GM12878 (cell line): ENCODE measurements at regions not wholly inside any gene's neighbourhood (a gene's known extent, or its start where the extent isn't known, plus 50 kb on each side); places are given as distances from the start of the nearest gene placed in this dataset.

Experiments used
- ATAC-seq: fragments of 200-7000 bp; cut with Tn5 transposase; 3 replicates; pipeline ENCODE4 v1.9.1; 2020; ENCODE audit warnings: mild to moderate bottlenecking, moderate library complexity
- BruUV-seq: library from RNA; stranded (reverse); fragments of 400-500 nt; replicated peaks from 2 replicates; lab custom pipeline; 2021; lab: Mats Ljungman, UMichigan
- CTCF ChIA-PET: fragments of 300-600 bp; sonication (Branson Sonifier 250); formaldehyde crosslinking; extraction: SDS; loops from one replicate; lab custom pipeline; 2021; ENCODE audit warnings: inconsistent platforms; lab: Yijun Ruan, JAX
- POLR2A ChIA-PET: fragments of 350-600 bp; formaldehyde crosslinking; extraction: SDS; loops from one replicate; lab custom pipeline; 2021; ENCODE audit warnings: inconsistent platforms; lab: Charles Lee
- RAD21 ChIA-PET: fragments of 300-600 bp; sonication (Branson Sonifier 250); formaldehyde crosslinking; loops from one replicate; lab custom pipeline; 2023; ENCODE audit warnings: antibody characterized with exemption; ENCODE audit not compliant: unreplicated experiment; lab: Charles Lee
- SMC1A ChIA-PET: fragments of 300-600 bp; sonication (Branson Sonifier 250); formaldehyde crosslinking; loops from one replicate; lab custom pipeline; 2023; ENCODE audit not compliant: unreplicated experiment, uncharacterized antibody; lab: Charles Lee
- DNase-seq: peaks from one replicate; pipeline ENCODE4 v3.0.0-alpha.2; 2011; ENCODE audit warnings: low read depth, low spot score
- FAIRE-seq: peaks from 3 replicates; lab custom pipeline; 2011; peaks lifted over from hg19 to GRCh38; lab: Jason Lieb, UNC
- H2AFZ ChIP-seq: 2 replicates; pipeline ENCODE4 v1.6.0; 2011; ENCODE audit warnings: low read depth, low read length, control low read depth; ENCODE audit not compliant: control insufficient read depth
- H3K27ac ChIP-seq: 2 replicates; pipeline ENCODE4 v1.5.1; 2011; ENCODE audit warnings: control low read depth; ENCODE audit not compliant: control insufficient read depth, insufficient read depth
- H3K27me3 ChIP-seq, 2 experiments: replicated peaks in 1 of 2; 2 replicates each; pipeline versions ENCODE4 v1.6.0 to v1.6.1; 2011; ENCODE audit warnings: low read length in 1 of 2; ENCODE audit not compliant: control insufficient read depth in 2 of 2, insufficient read depth in 2 of 2
- H3K36me3 ChIP-seq, 2 experiments: 2 replicates each; pipeline ENCODE4 v1.5.1; 2011; ENCODE audit warnings: low read length in 1 of 2; ENCODE audit not compliant: control insufficient read depth in 2 of 2, insufficient read depth in 2 of 2
- H3K4me1 ChIP-seq: 2 replicates; pipeline ENCODE4 v1.6.1; 2011; ENCODE audit warnings: mild to moderate bottlenecking, low read length, moderate library complexity, mixed read lengths; ENCODE audit not compliant: control insufficient read depth, insufficient read depth
- H3K4me2 ChIP-seq: 2 replicates; pipeline ENCODE4 v1.6.0; 2011; ENCODE audit warnings: control low read depth; ENCODE audit not compliant: control insufficient read depth, insufficient read depth
- H3K4me3 ChIP-seq: fragments of 200-600 bp; sonication (generic); 2 replicates; pipeline ENCODE4 v1.5.1; 2016
- H3K79me2 ChIP-seq: 2 replicates; pipeline ENCODE4 v1.6.0; 2011; ENCODE audit warnings: low read length; ENCODE audit not compliant: control insufficient read depth, insufficient read depth
- H3K9ac ChIP-seq: 2 replicates; pipeline ENCODE4 v1.8.0; 2011; ENCODE audit warnings: low read length, control low read depth, mixed read lengths; ENCODE audit not compliant: control insufficient read depth, insufficient read depth
- H3K9me3 ChIP-seq: replicated peaks from 3 replicates; pipeline ENCODE4 v1.5.1; 2011; ENCODE audit warnings: mild to moderate bottlenecking, low read length; ENCODE audit not compliant: control insufficient read depth, insufficient read depth
- H4K20me1 ChIP-seq: 2 replicates; pipeline ENCODE4 v1.6.0; 2011; ENCODE audit not compliant: control insufficient read depth, insufficient read depth
- BACH1 ChIP-seq: fragments of 450-650 bp; IDR thresholded peaks from 2 replicates; pipeline ENCODE4 v1.6.1; 2017; ENCODE audit warnings: mild to moderate bottlenecking, borderline replicate concordance
- EZH2 ChIP-seq: IDR thresholded peaks from 2 replicates; pipeline ENCODE4 v1.6.1; 2012; ENCODE audit warnings: low read depth, mild to moderate bottlenecking, control low read depth, inconsistent platforms, low read length, borderline replicate concordance; ENCODE audit not compliant: control insufficient read depth
- STAT3 ChIP-seq: IDR thresholded peaks from 2 replicates; pipeline ENCODE4 v1.6.1; 2011; ENCODE audit warnings: low read depth, low read length, improper control_type of control experiment
- WGBS: methylation state at CpG from one replicate; pipeline ENCODE4 v1.1.6; 2016; ENCODE audit warnings: low lambda C conversion rate; ENCODE audit not compliant: insufficient replicate concordance, insufficient coverage; ENCODE audit errors: missing lambda C conversion rate; 5-methylcytosine and 5-hydroxymethylcytosine counted together
- in situ Hi-C: fragments of 300-500 bp; cut with MboI; formaldehyde crosslinking; loops from 9 replicates; pipeline ENCODE4 v1.14.3; 2018; ENCODE audit warnings: mixed read lengths
- intact Hi-C: fragments of 100-400 bp; cut with micrococcal nuclease; formaldehyde crosslinking; loops from one replicate; pipeline ENCODE4 v1.14.2; 2022; ENCODE audit not compliant: unreplicated experiment
- TF ChIP-seq, protein P1 (sequence below): IDR thresholded peaks from 2 replicates; pipeline ENCODE4 v1.6.1; 2012; ENCODE audit warnings: mild to moderate bottlenecking, low read depth, low read length

DNA sequence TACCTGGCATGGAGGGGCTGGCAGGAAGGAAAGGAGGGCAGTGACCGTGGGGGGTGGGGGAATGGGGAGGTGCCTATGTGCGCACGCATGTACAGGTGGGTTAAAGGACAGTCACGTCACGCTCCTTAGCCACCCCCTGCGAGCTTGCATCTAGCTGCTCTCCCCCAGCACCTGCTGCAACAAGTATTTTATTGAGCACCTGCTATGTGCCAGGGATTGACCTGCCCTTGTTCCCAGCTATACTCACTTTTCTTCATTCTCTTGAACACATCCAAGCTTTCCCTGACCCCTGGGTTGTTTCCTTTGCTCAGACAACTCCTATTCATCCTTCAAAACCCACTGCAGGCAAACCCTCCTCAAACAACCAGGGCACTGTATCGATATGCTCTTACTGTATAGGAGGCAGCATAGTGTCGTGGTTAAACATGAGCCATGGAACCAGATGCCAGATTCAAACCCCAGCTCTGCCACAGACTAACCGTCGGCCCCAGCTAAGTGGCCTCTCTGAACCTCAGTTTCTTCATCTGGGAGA lies 155.2 kb upstream of the CIBAR2 start:
- no peak for ATAC-seq
- SMC1A ChIA-PET = interaction anchor here (1.8 kb wide), 1 partner anchor 153 kb away, joined by 6 read pairs; no protein-coding TSS in a partner anchor

More for the DNA sequence above, 155.2 kb upstream of the CIBAR2 start:
- H3K9me3 ChIP-seq = no peaks in the 10 kb centered on the region
- RAD21 ChIA-PET = no interaction called here
- H3K4me2 ChIP-seq = no peak overlapping the region
- no peak overlapping the region for H3K9ac ChIP-seq
- BruUV-seq = no TSS peak
- no peaks in the 10 kb centered on the region for H3K36me3 ChIP-seq
- 48% methylated on average over 9 of the region's 10 CpGs for WGBS
- H2AFZ ChIP-seq = no peak overlapping the region
- H3K79me2 ChIP-seq = no peaks in the 10 kb centered on the region
- POLR2A ChIA-PET = no interaction called here
- H3K27me3 ChIP-seq = peaks cover 0 to 2% of the 10 kb centered on the region in 2 experiments; a peak in 3 of 4 replicates
- intact Hi-C loops = no loop called here
- FAIRE-seq = no peak
- CTCF ChIA-PET = interaction anchor here (0.9 to 1.9 kb wide), 4 partner anchors 20 to 153 kb away, joined by 3 to 8 read pairs (median 4); no protein-coding TSS in a partner anchor
- in situ Hi-C loops = no loop called here
- TF ChIP-seq STAT3 (no peak), BACH1 (no peak), EZH2 (no peak)
- TF ChIP-seq, protein P1, sequence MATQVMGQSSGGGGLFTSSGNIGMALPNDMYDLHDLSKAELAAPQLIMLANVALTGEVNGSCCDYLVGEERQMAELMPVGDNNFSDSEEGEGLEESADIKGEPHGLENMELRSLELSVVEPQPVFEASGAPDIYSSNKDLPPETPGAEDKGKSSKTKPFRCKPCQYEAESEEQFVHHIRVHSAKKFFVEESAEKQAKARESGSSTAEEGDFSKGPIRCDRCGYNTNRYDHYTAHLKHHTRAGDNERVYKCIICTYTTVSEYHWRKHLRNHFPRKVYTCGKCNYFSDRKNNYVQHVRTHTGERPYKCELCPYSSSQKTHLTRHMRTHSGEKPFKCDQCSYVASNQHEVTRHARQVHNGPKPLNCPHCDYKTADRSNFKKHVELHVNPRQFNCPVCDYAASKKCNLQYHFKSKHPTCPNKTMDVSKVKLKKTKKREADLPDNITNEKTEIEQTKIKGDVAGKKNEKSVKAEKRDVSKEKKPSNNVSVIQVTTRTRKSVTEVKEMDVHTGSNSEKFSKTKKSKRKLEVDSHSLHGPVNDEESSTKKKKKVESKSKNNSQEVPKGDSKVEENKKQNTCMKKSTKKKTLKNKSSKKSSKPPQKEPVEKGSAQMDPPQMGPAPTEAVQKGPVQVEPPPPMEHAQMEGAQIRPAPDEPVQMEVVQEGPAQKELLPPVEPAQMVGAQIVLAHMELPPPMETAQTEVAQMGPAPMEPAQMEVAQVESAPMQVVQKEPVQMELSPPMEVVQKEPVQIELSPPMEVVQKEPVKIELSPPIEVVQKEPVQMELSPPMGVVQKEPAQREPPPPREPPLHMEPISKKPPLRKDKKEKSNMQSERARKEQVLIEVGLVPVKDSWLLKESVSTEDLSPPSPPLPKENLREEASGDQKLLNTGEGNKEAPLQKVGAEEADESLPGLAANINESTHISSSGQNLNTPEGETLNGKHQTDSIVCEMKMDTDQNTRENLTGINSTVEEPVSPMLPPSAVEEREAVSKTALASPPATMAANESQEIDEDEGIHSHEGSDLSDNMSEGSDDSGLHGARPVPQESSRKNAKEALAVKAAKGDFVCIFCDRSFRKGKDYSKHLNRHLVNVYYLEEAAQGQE = no peak
- H3K27ac ChIP-seq = no peak overlapping the region
- no peak overlapping the region for H3K4me3 ChIP-seq
- DNase-seq = no peak
- no peaks in the 10 kb centered on the region for H3K4me1 ChIP-seq
- no peaks in the 10 kb centered on the region for H4K20me1 ChIP-seq
